ENCODE measurements at regions not wholly inside any gene's neighbourhood (a gene's known extent, or its start where the extent isn't known, plus 50 kb on each side); places are given as distances from the start of the nearest gene placed in this dataset.

- TF ChIP-seq CTCF (IDR thresholded peaks at IDR 0.05): no peak
- DNase-seq (ENCODE audit: low spot score): no peak
- Histone ChIP-seq H3K4me3 (no peak overlapping the region), H3K36me3 (no peaks in the 10 kb centered on the region), H3K4me1 (no peaks in the 10 kb centered on the region), H3K27me3 (no peaks in the 10 kb centered on the region), H3K27ac (no peak overlapping the region), H3K9me3 (no peaks in the 10 kb centered on the region)
These were observed 1423.9 kb upstream of the PRMT6 start for GRCh38 chr1:105632342-105633196.

GRCh38 chr1:105636052-105636451 lies 1420.4 kb upstream of the PRMT6 start:
- TF ChIP-seq CTCF (IDR thresholded peaks at IDR 0.05): no peak
- Histone ChIP-seq H3K4me1 (no peaks in the 10 kb centered on the region), H3K9me3 (no peaks in the 10 kb centered on the region), H3K4me3 (no peak overlapping the region), H3K27ac (no peak overlapping the region), H3K27me3 (no peaks in the 10 kb centered on the region), H3K36me3 (no peaks in the 10 kb centered on the region)
- DNase-seq (ENCODE audit: low spot score): no peak

- Histone ChIP-seq H3K4me1 (no peaks in the 10 kb centered on the region), H3K27me3 (no peaks in the 10 kb centered on the region), H3K4me3 (no peak overlapping the region), H3K27ac (no peak overlapping the region), H3K9me3 (no peaks in the 10 kb centered on the region), H3K36me3 (no peaks in the 10 kb centered on the region)
- TF ChIP-seq CTCF (IDR thresholded peaks at IDR 0.05): no peak
- no peak for DNase-seq (ENCODE audit: low spot score)
These were observed 1415.1 kb upstream of the PRMT6 start for GRCh38 chr1:105641407-105641806.

- no peak for TF ChIP-seq CTCF (IDR thresholded peaks at IDR 0.05)
These were observed 1404.4 kb upstream of the PRMT6 start for GRCh38 chr1:105652109-105652508.

GRCh38 chr1:105655032-105655431 lies 1401.4 kb upstream of the PRMT6 start:
- no peaks in the 10 kb centered on the region for H3K36me3 ChIP-seq
- H3K27me3 ChIP-seq: no peaks in the 10 kb centered on the region
- H3K4me1 ChIP-seq: no peaks in the 10 kb centered on the region
- H3K27ac ChIP-seq: no peak overlapping the region
- DNase-seq (ENCODE audit: low spot score): no peak
- H3K4me3 ChIP-seq: no peak overlapping the region
- no peaks in the 10 kb centered on the region for H3K9me3 ChIP-seq
- TF ChIP-seq CTCF (IDR thresholded peaks at IDR 0.05): no peak

More at GRCh38 chr1:105652109-105652508, 1404.4 kb upstream of the PRMT6 start:
- H3K27ac ChIP-seq: no peak overlapping the region
- no peaks in the 10 kb centered on the region for H3K9me3 ChIP-seq
- H3K4me1 ChIP-seq: no peaks in the 10 kb centered on the region
- H3K4me3 ChIP-seq: no peak overlapping the region
- no peaks in the 10 kb centered on the region for H3K36me3 ChIP-seq
- DNase-seq (ENCODE audit: low spot score): no peak
- H3K27me3 ChIP-seq: no peaks in the 10 kb centered on the region

- TF ChIP-seq CTCF (IDR thresholded peaks at IDR 0.05): no peak
- H3K4me3 ChIP-seq: no peak overlapping the region
- no peaks in the 10 kb centered on the region for H3K27me3 ChIP-seq
- no peaks in the 10 kb centered on the region for H3K4me1 ChIP-seq
- no peak for DNase-seq (ENCODE audit: low spot score)
- H3K27ac ChIP-seq: no peak overlapping the region
- H3K36me3 ChIP-seq: no peaks in the 10 kb centered on the region
- H3K9me3 ChIP-seq: no peaks in the 10 kb centered on the region
These were observed 1392.0 kb upstream of the PRMT6 start for GRCh38 chr1:105664495-105664894.

All from right atrium auricular region (tissue), 2 donors.